ENCODE measurements at regions not wholly inside any gene's neighbourhood (a gene's known extent, or its start where the extent isn't known, plus 50 kb on each side); places are given as distances from the start of the nearest gene placed in this dataset.

- Histone ChIP-seq H3K9me3 (no peaks in the 10 kb centered on the region), H3K4me3 (no peak overlapping the region), H3K27ac (no peak overlapping the region), H3K36me3 (ENCODE audit: low read depth, missing control alignments) (no peaks in the 10 kb centered on the region), H3K27me3 (no peaks in the 10 kb centered on the region), H3K4me1 (no peaks in the 10 kb centered on the region)
- intact Hi-C loops (cut with DNase I; ENCODE audit: low total_unique reads), result no loop called here
- no peak for TF ChIP-seq POLR2A (IDR thresholded peaks at IDR 0.05)
- TF ChIP-seq, protein P1, sequence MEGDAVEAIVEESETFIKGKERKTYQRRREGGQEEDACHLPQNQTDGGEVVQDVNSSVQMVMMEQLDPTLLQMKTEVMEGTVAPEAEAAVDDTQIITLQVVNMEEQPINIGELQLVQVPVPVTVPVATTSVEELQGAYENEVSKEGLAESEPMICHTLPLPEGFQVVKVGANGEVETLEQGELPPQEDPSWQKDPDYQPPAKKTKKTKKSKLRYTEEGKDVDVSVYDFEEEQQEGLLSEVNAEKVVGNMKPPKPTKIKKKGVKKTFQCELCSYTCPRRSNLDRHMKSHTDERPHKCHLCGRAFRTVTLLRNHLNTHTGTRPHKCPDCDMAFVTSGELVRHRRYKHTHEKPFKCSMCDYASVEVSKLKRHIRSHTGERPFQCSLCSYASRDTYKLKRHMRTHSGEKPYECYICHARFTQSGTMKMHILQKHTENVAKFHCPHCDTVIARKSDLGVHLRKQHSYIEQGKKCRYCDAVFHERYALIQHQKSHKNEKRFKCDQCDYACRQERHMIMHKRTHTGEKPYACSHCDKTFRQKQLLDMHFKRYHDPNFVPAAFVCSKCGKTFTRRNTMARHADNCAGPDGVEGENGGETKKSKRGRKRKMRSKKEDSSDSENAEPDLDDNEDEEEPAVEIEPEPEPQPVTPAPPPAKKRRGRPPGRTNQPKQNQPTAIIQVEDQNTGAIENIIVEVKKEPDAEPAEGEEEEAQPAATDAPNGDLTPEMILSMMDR (IDR thresholded peaks at IDR 0.05), result no peak
- WGBS, 2 donors, result 84 to 85% methylated on average over 14 of the region's 14 CpGs
- no peak for DNase-seq
Observed at GRCh38 chr6:14612016-14612980, 494.7 kb downstream of the CD83 start.

DNA sequence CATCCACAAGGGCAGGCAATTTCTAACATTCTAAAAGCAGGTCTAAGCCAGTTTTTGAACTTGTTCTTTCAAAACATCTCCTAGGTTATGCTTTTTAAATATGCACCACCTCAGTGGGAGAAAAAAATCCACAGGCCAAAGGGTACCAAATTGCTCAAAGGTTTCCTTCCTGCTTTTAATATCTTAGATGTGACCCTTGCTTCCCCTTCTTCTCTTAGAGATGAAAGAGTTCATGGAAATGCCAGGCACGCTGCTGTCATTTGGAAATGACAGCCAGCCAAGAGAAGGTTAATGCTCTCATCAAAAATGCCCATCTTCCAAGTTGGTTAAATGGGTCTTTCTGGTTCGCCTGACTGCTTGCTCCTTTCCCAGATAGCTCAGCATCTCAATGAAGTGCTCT, 497.1 kb downstream of the CD83 start:
- DNase-seq, result no peak
- WGBS, 2 donors, result 88 to 91% methylated on average over 2 of the region's 2 CpGs
- TF ChIP-seq POLR2A (IDR thresholded peaks at IDR 0.05), result no peak
- TF ChIP-seq, protein P1 (IDR thresholded peaks at IDR 0.05), result no peak
- intact Hi-C loops (cut with DNase I; ENCODE audit: low total_unique reads), result no loop called here
- no peaks in the 10 kb centered on the region for H3K4me1 ChIP-seq
- H3K27ac ChIP-seq, result no peak overlapping the region
- no peak overlapping the region for H3K4me3 ChIP-seq
- no peaks in the 10 kb centered on the region for H3K9me3 ChIP-seq
- H3K36me3 ChIP-seq (ENCODE audit: low read depth, missing control alignments), result no peaks in the 10 kb centered on the region
- H3K27me3 ChIP-seq, result no peaks in the 10 kb centered on the region

- no peak for DNase-seq
- no peaks in the 10 kb centered on the region for H3K27me3 ChIP-seq
- intact Hi-C loops (cut with DNase I; ENCODE audit: low total_unique reads), result no loop called here
- peaks cover 2% of the 10 kb centered on the region for H3K4me1 ChIP-seq
- no peaks in the 10 kb centered on the region for H3K9me3 ChIP-seq
- no peak overlapping the region for H3K27ac ChIP-seq
- WGBS, 2 donors, result 92 to 94% methylated on average over 9 of the region's 9 CpGs
- no peak overlapping the region for H3K4me3 ChIP-seq
- no peaks in the 10 kb centered on the region for H3K36me3 ChIP-seq (ENCODE audit: low read depth, missing control alignments)
- TF ChIP-seq, protein P1 (IDR thresholded peaks at IDR 0.05), result no peak
- no peak for TF ChIP-seq POLR2A (IDR thresholded peaks at IDR 0.05)
Observed at GRCh38 chr6:14616656-14617055, 499.1 kb downstream of the CD83 start.

DNA sequence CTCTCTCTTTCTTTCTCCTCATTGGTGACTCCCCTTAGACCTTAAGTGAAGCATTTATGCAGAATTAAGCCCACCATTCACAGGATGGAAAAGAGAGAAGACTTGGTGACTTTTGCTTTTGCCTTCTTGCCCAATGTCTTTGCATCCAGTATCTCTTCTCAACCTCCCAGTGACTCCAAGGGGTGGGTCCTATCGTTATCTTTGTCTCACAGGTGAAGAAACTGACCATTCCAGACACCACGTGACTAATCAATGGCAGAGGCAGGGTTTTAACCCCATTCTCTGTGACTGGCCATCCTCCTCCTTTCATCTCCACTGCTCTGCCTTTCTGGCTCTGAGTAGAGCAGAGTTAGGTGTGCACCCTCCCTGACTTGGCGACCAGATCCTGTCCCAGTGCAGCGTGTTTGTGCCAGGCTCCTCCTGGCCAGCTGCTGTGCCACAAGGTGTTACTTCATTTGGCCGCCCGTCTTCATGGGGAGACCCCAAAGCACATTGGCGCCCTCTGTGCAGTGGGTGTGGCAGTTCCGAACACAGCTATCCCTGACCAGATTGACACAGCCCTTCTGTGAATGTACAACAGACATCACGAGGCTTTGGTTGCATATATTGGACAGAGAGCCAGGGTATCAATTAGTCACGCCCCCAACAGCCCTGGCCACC, 501.3 kb downstream of the CD83 start:
- H3K4me1 ChIP-seq, result peaks cover 6% of the 10 kb centered on the region
- WGBS, 2 donors, result 93 to 98% methylated on average over 7 to 10 of the region's 10 CpGs
- H3K27ac ChIP-seq, result no peak overlapping the region
- intact Hi-C loops (cut with DNase I; ENCODE audit: low total_unique reads), result no loop called here
- H3K27me3 ChIP-seq, result no peaks in the 10 kb centered on the region
- H3K9me3 ChIP-seq, result no peaks in the 10 kb centered on the region
- TF ChIP-seq POLR2A (IDR thresholded peaks at IDR 0.05), result no peak
- TF ChIP-seq, protein P1 (IDR thresholded peaks at IDR 0.05), result no peak
- no peak overlapping the region for H3K4me3 ChIP-seq
- no peak for DNase-seq
- no peaks in the 10 kb centered on the region for H3K36me3 ChIP-seq (ENCODE audit: low read depth, missing control alignments)
